IMR-90 (cell line): ENCODE measurements at regions not wholly inside any gene's neighbourhood (a gene's known extent, or its start where the extent isn't known, plus 50 kb on each side); places are given as distances from the start of the nearest gene placed in this dataset.

Source experiments
- ATAC-seq: fragments of 200-7000 bp; cut with Tn5 transposase; 2 replicates; pipeline ENCODE4 v1.9.1; 2020; ENCODE audit warnings: low read depth, mild to moderate bottlenecking, moderate library complexity
- BruUV-seq: library from RNA; stranded (reverse); fragments of 400-500 nt; replicated peaks from 2 replicates; lab custom pipeline; 2021; lab: Mats Ljungman, UMichigan
- CTCF ChIA-PET: fragments of 300-600 bp; formaldehyde crosslinking; extraction: SDS; loops from one replicate; lab custom pipeline; 2021; ENCODE audit warnings: antibody characterized with exemption; lab: Yijun Ruan, JAX
- POLR2A ChIA-PET: fragments of 300-600 bp; sonication (Branson Sonifier 250); formaldehyde crosslinking; loops from one replicate; lab custom pipeline; 2022; ENCODE audit warnings: antibody characterized with exemption; ENCODE audit not compliant: unreplicated experiment; lab: Charles Lee
- DNase-seq: peaks from one replicate; pipeline ENCODE4 v3.0.0; 2013
- H2AFZ ChIP-seq: replicated peaks from 2 replicates; pipeline ENCODE3; 2013; ENCODE audit warnings: low read length, mild to moderate bottlenecking; ENCODE audit not compliant: poor library complexity
- H2AK5ac ChIP-seq: 2 replicates; pipeline ENCODE4 v1.6.1; 2013; ENCODE audit warnings: low read depth, low read length, inconsistent platforms
- H2AK9ac ChIP-seq: replicated peaks from 2 replicates; pipeline ENCODE3; 2013; ENCODE audit warnings: mild to moderate bottlenecking, low read depth, low read length, moderate library complexity; ENCODE audit not compliant: poor library complexity
- H2BK120ac ChIP-seq: 2 replicates; pipeline ENCODE4 v1.6.1; 2013; ENCODE audit warnings: low read depth, low read length, inconsistent platforms
- H2BK15ac ChIP-seq: 3 replicates; pipeline ENCODE4 v1.6.1; 2013; ENCODE audit warnings: low read depth, low read length, inconsistent platforms
- H2BK20ac ChIP-seq: 2 replicates; pipeline ENCODE4 v1.6.1; 2013; ENCODE audit warnings: low read depth, mild to moderate bottlenecking, inconsistent platforms, low read length, moderate library complexity
- H2BK5ac ChIP-seq: 2 replicates; pipeline ENCODE4 v1.6.1; 2013; ENCODE audit warnings: mild to moderate bottlenecking, low read depth, low read length, inconsistent platforms; ENCODE audit not compliant: poor library complexity, severe bottlenecking
- H3K14ac ChIP-seq: replicated peaks from 2 replicates; pipeline ENCODE4 v1.6.1; 2013; ENCODE audit warnings: low read depth, low read length, inconsistent platforms
- H3K18ac ChIP-seq: 2 replicates; pipeline ENCODE4 v1.6.1; 2013; ENCODE audit warnings: low read depth, low read length, control low read depth
- H3K23ac ChIP-seq: 2 replicates; pipeline ENCODE4 v1.6.1; 2013; ENCODE audit warnings: low read depth, low read length, inconsistent platforms
- H3K27ac ChIP-seq: 2 replicates; pipeline ENCODE4 v1.5.1; 2013; ENCODE audit warnings: mild to moderate bottlenecking, control low read depth, low read length; ENCODE audit not compliant: insufficient read depth
- H3K27me3 ChIP-seq: 2 replicates; pipeline ENCODE4 v1.6.1; 2013; ENCODE audit warnings: low read length; ENCODE audit not compliant: control insufficient read depth, insufficient read depth
- H3K36me3 ChIP-seq: 2 replicates; pipeline ENCODE4 v1.6.1; 2013; ENCODE audit warnings: low read length, mixed read lengths; ENCODE audit not compliant: control insufficient read depth, insufficient read depth
- H3K4ac ChIP-seq: 2 replicates; pipeline ENCODE4 v1.6.1; 2013; ENCODE audit warnings: low read depth, low read length, inconsistent platforms
- H3K4me1 ChIP-seq: 2 replicates; pipeline ENCODE4 v1.6.1; 2013; ENCODE audit warnings: low read length, mixed read lengths; ENCODE audit not compliant: control insufficient read depth, insufficient read depth
- H3K4me2 ChIP-seq: 2 replicates; pipeline ENCODE4 v1.6.1; 2013; ENCODE audit warnings: low read depth, mild to moderate bottlenecking, control low read depth, low read length, moderate library complexity
- H3K4me3 ChIP-seq: 2 replicates; pipeline ENCODE4 v1.5.1; 2013; ENCODE audit warnings: low read depth, mild to moderate bottlenecking, control low read depth, low read length, moderate library complexity; ENCODE audit not compliant: insufficient read depth
- H3K56ac ChIP-seq: 2 replicates; pipeline ENCODE4 v1.6.1; 2013; ENCODE audit warnings: low read length, inconsistent platforms; ENCODE audit not compliant: insufficient read depth; ENCODE audit errors: extremely low read depth
- H3K79me1 ChIP-seq, 2 experiments: 2 replicates each; pipeline ENCODE4 v1.6.1; 2013; ENCODE audit warnings: low read length in 2 of 2, inconsistent platforms in 1 of 2, low read depth in 1 of 2
- H3K9ac ChIP-seq: 2 replicates; pipeline ENCODE4 v1.6.1; 2013; ENCODE audit warnings: low read depth, low read length, control low read depth
- H3K9me1 ChIP-seq: 2 replicates; pipeline ENCODE4 v1.6.1; 2013; ENCODE audit warnings: low read length, inconsistent platforms; ENCODE audit not compliant: insufficient read depth
- H3K9me3 ChIP-seq: 2 replicates; pipeline ENCODE4 v1.6.1; 2013; ENCODE audit warnings: low read length; ENCODE audit not compliant: control insufficient read depth, insufficient read depth
- H4K20me1 ChIP-seq: 2 replicates; pipeline ENCODE4 v1.6.1; 2013; ENCODE audit warnings: low read length, inconsistent platforms; ENCODE audit not compliant: insufficient read depth
- H4K5ac ChIP-seq: 2 replicates; pipeline ENCODE4 v1.6.1; 2013; ENCODE audit warnings: mild to moderate bottlenecking, low read depth, low read length, control low read depth
- H4K8ac ChIP-seq, 2 experiments: 2 replicates each; pipeline ENCODE4 v1.6.1; 2013; ENCODE audit warnings: low read depth in 2 of 2, low read length in 2 of 2, control low read depth in 1 of 2, inconsistent platforms in 1 of 2
- H4K91ac ChIP-seq: 2 replicates; pipeline ENCODE4 v1.6.1; 2013; ENCODE audit warnings: low read depth, low read length, inconsistent platforms; ENCODE audit not compliant: insufficient read depth
- RCOR1 ChIP-seq: IDR thresholded peaks from 2 replicates; pipeline ENCODE4 v1.6.1; 2012; ENCODE audit warnings: mild to moderate bottlenecking, low read length, improper control_type of control experiment; ENCODE audit not compliant: insufficient replicate concordance
- WGBS, 2 experiments: methylation state at CpG; one replicate each; pipeline versions ENCODE4 v1.1.5 to v1.1.7; 2013; ENCODE audit warnings: missing lambda C conversion rate in 2 of 2; ENCODE audit not compliant: insufficient read length in 1 of 2; ENCODE audit errors: extremely low coverage in 2 of 2; 5-methylcytosine and 5-hydroxymethylcytosine counted together
- dilution Hi-C: fragments of 300-500 bp; cut with HindIII; formaldehyde crosslinking; loops from one replicate; pipeline ENCODE4 v1.14.3; 2018; ENCODE audit warnings: low sequenced_read_pairs; ENCODE audit not compliant: unreplicated experiment
- in situ Hi-C: fragments of 300-500 bp; cut with MboI; formaldehyde crosslinking; loops from 3 replicates; pipeline ENCODE4 v1.14.3; 2019; ENCODE audit warnings: low sequenced_read_pairs, inconsistent platforms, mixed read lengths
- intact Hi-C: fragments of 100-400 bp; cut with micrococcal nuclease; formaldehyde crosslinking; loops from 2 replicates; pipeline ENCODE4 v1.10.0; 2022
- TF ChIP-seq, protein P1 (sequence below): conservative IDR thresholded peaks from 2 replicates; pipeline ENCODE4 v1.5.1; 2012; ENCODE audit warnings: mild to moderate bottlenecking, low read depth, low read length, improper control_type of control experiment
- TF ChIP-seq, protein P2 (sequence below): fragments of 150-350 bp; IDR thresholded peaks from 2 replicates; pipeline ENCODE4 v1.6.1; 2016; ENCODE audit warnings: low read depth, mild to moderate bottlenecking, low read length, moderate library complexity, borderline replicate concordance

DNA sequence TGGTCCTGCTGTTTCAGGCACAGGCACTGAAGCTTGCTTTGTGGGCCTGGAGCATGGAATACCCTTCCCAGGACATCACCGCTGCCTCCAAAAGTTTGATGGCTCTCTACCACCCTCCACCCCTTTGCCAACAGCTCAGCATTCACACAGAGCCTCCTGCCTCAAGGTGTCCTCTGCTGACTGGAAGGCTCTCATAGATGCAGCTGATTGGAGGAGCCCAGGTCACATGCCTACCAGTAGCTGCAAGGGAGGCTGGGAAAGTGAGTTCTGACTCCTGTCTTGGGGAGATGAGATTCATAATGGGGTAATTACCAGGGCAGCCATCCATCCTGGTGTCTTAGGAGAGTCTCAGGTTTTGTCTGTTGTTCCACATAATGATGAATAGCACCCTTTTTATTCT lies 124.8 kb upstream of the GRIK3 start:
- WGBS, 2 experiments = no CpG with 5 or more reads among the region's 1 CpG
- POLR2A ChIA-PET = no interaction called here
- dilution Hi-C loops = no loop called here

More for the DNA sequence above, 124.8 kb upstream of the GRIK3 start:
- Histone ChIP-seq H3K79me1 (no peaks in the 10 kb centered on the region), H3K4me2 (no peak overlapping the region), H3K4me3 (no peak overlapping the region), H3K9me3 (no peaks in the 10 kb centered on the region; the same call in 1 of the 2 replicates), H2BK20ac (no peak overlapping the region), H2AK9ac (no peak overlapping the region), H3K14ac (no peak overlapping the region), H3K18ac (no peak overlapping the region), H4K5ac (no peak overlapping the region), H2BK15ac (no peak overlapping the region), H2BK120ac (no peak overlapping the region), H3K4me1 (no peaks in the 10 kb centered on the region), H2BK5ac (no peak overlapping the region), H3K9me1 (no peaks in the 10 kb centered on the region), H3K36me3 (no peaks in the 10 kb centered on the region), H2AFZ (peak overlapping the region; percentile 56), H3K23ac (no peak overlapping the region), H3K56ac (no peak overlapping the region), H2AK5ac (no peak overlapping the region), H4K20me1 (no peaks in the 10 kb centered on the region), H3K27me3 (no peaks in the 10 kb centered on the region), H3K4ac (no peak overlapping the region), H3K27ac (no peak overlapping the region), H3K9ac (no peak overlapping the region), H4K8ac (no peak overlapping the region), H4K91ac (no peak overlapping the region)
- no TSS peak for BruUV-seq
- no peak for ATAC-seq
- DNase-seq = no peak
- intact Hi-C loops = no loop called here
- TF ChIP-seq, protein P1, sequence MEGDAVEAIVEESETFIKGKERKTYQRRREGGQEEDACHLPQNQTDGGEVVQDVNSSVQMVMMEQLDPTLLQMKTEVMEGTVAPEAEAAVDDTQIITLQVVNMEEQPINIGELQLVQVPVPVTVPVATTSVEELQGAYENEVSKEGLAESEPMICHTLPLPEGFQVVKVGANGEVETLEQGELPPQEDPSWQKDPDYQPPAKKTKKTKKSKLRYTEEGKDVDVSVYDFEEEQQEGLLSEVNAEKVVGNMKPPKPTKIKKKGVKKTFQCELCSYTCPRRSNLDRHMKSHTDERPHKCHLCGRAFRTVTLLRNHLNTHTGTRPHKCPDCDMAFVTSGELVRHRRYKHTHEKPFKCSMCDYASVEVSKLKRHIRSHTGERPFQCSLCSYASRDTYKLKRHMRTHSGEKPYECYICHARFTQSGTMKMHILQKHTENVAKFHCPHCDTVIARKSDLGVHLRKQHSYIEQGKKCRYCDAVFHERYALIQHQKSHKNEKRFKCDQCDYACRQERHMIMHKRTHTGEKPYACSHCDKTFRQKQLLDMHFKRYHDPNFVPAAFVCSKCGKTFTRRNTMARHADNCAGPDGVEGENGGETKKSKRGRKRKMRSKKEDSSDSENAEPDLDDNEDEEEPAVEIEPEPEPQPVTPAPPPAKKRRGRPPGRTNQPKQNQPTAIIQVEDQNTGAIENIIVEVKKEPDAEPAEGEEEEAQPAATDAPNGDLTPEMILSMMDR = no peak
- TF ChIP-seq, protein P2, sequence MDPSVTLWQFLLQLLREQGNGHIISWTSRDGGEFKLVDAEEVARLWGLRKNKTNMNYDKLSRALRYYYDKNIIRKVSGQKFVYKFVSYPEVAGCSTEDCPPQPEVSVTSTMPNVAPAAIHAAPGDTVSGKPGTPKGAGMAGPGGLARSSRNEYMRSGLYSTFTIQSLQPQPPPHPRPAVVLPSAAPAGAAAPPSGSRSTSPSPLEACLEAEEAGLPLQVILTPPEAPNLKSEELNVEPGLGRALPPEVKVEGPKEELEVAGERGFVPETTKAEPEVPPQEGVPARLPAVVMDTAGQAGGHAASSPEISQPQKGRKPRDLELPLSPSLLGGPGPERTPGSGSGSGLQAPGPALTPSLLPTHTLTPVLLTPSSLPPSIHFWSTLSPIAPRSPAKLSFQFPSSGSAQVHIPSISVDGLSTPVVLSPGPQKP = no peak
- no peak for TF ChIP-seq RCOR1
- CTCF ChIA-PET = no interaction called here
- in situ Hi-C loops = no loop called here
